ENCODE measurements at regions not wholly inside any gene's neighbourhood (a gene's known extent, or its start where the extent isn't known, plus 50 kb on each side); places are given as distances from the start of the nearest gene placed in this dataset.
A peak's percentile ranks its signal among the peaks of the same experiment; 100 is the strongest.
"Not testable (repeated sequence)": the region's sequence is repeated elsewhere in the genome, so short reads cannot be mapped to it uniquely, and the experiment has no call there.

- peaks cover 0 to 17% (median 0%) of the 10 kb centered on the region in 3 donors for H3K27me3 ChIP-seq
- H3K4me1 ChIP-seq = no peaks in the 10 kb centered on the region
- intact Hi-C loops (cut with DNase I) = no loop called here
- DNase-seq = peak; percentile 36
- 90% methylated on average over 26 of the region's 26 CpGs for WGBS, 2 donors
- no peaks in the 10 kb centered on the region for H3K36me3 ChIP-seq
- TF ChIP-seq POLR2A (IDR thresholded peaks at IDR 0.05) (no peak), CTCF (IDR thresholded peaks at IDR 0.05) (no peak), EP300 (IDR thresholded peaks at IDR 0.05) (no peak), POLR2AphosphoS5 (IDR thresholded peaks at IDR 0.05) (no peak)
- no peak overlapping the region for H3K27ac ChIP-seq
- H3K4me3 ChIP-seq = no peak overlapping the region
- no peaks in the 10 kb centered on the region for H3K9me3 ChIP-seq
Measured at GRCh38 chr6:169918954-169919549, 167.6 kb downstream of the ERMARD start.

GRCh38 chr6:169918239-169918953 is 167.0 kb downstream of the ERMARD start:
- WGBS, 2 donors = 83 to 87% methylated on average over 21 of the region's 21 CpGs
- H3K4me1 ChIP-seq = no peaks in the 10 kb centered on the region
- H3K9me3 ChIP-seq = no peaks in the 10 kb centered on the region
- TF ChIP-seq POLR2A (IDR thresholded peaks at IDR 0.05) = no peak
- no peak for TF ChIP-seq EP300 (IDR thresholded peaks at IDR 0.05)
- no peak for TF ChIP-seq POLR2AphosphoS5 (IDR thresholded peaks at IDR 0.05)
- TF ChIP-seq CTCF (IDR thresholded peaks at IDR 0.05) = no peak
- peaks cover 0 to 17% (median 0%) of the 10 kb centered on the region in 3 donors for H3K27me3 ChIP-seq
- H3K36me3 ChIP-seq = no peaks in the 10 kb centered on the region
- no peak overlapping the region for H3K4me3 ChIP-seq
- DNase-seq = peak; percentile 37
- H3K27ac ChIP-seq = no peak overlapping the region
- intact Hi-C loops (cut with DNase I) = no loop called here

GRCh38 chr6:169917153-169917552 is 165.7 kb downstream of the ERMARD start:
- peak; percentile 21 for DNase-seq
- no peak overlapping the region for H3K27ac ChIP-seq
- H3K27me3 ChIP-seq = peaks cover 0 to 14% (median 0%) of the 10 kb centered on the region in 3 donors
- TF ChIP-seq CTCF (IDR thresholded peaks at IDR 0.05) = no peak
- intact Hi-C loops (cut with DNase I) = no loop called here
- H3K9me3 ChIP-seq = no peaks in the 10 kb centered on the region
- 84 to 90% methylated on average over 3 of the region's 3 CpGs for WGBS, 2 donors
- no peaks in the 10 kb centered on the region for H3K36me3 ChIP-seq
- no peak overlapping the region for H3K4me3 ChIP-seq
- H3K4me1 ChIP-seq = no peaks in the 10 kb centered on the region

GRCh38 chr6:169915769-169916550 is 164.5 kb downstream of the ERMARD start:
- no peak for TF ChIP-seq CTCF (IDR thresholded peaks at IDR 0.05)
- no peak for TF ChIP-seq POLR2A (IDR thresholded peaks at IDR 0.05)
- no peak for TF ChIP-seq EP300 (IDR thresholded peaks at IDR 0.05)
- no peak for TF ChIP-seq POLR2AphosphoS5 (IDR thresholded peaks at IDR 0.05)
- 85 to 87% methylated on average over 22 of the region's 22 CpGs for WGBS, 2 donors
- no peak overlapping the region for H3K27ac ChIP-seq
- no peaks in the 10 kb centered on the region for H3K36me3 ChIP-seq
- no peaks in the 10 kb centered on the region for H3K9me3 ChIP-seq
- no peaks in the 10 kb centered on the region for H3K4me1 ChIP-seq
- DNase-seq = no peak
- no peak overlapping the region for H3K4me3 ChIP-seq
- peaks cover 0 to 9% (median 0%) of the 10 kb centered on the region in 3 donors for H3K27me3 ChIP-seq
- intact Hi-C loops (cut with DNase I) = no loop called here

- DNase-seq; intact Hi-C loops (cut with DNase I); H3K27me3 ChIP-seq; H3K4me1 ChIP-seq; H3K4me3 ChIP-seq; H3K9me3 ChIP-seq; H3K36me3 ChIP-seq; H3K27ac ChIP-seq: not testable (repeated sequence)
- WGBS, 2 donors = 91 to 94% methylated on average over 3 of the region's 3 CpGs
Measured at GRCh38 chr6:169913745-169914144, 162.3 kb downstream of the ERMARD start.
